GM18498 (cell line): ENCODE measurements at regions not wholly inside any gene's neighbourhood (a gene's known extent, or its start where the extent isn't known, plus 50 kb on each side); places are given as distances from the start of the nearest gene placed in this dataset.

ENCODE experiments used
- ATAC-seq: cut with Tn5 transposase; IDR thresholded peaks from one replicate; pipeline ENCODE4 v1.9.1; 2021; ENCODE audit warnings: mild to moderate bottlenecking, moderate library complexity; ENCODE audit not compliant: unreplicated experiment

GRCh38 chr2:147657086-147658000, 187.5 kb upstream of the ACVR2A start:
- peak; percentile 51 for ATAC-seq

DNA sequence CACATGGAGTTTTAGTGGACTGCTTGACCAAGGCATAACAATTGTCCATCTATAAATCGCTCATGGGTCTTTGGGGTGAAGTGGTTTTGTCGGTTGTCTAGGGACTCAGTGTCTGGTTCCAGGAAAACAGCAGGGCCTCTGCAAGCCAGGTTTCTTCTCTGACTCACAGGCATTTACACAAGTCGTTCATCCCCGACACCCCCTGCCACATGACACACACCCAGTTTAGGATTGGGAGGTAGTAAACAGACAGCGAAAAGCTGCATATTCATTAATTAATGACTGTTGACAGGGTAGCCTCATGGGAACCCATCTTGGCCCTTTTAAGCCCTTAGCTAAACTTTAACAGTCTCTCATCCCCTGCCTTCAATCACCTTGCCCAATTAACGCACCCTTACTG, 194.8 kb upstream of the ACVR2A start:
- no peak for ATAC-seq

GRCh38 chr2:147649286-147649685, 195.5 kb upstream of the ACVR2A start:
- ATAC-seq, result no peak

DNA sequence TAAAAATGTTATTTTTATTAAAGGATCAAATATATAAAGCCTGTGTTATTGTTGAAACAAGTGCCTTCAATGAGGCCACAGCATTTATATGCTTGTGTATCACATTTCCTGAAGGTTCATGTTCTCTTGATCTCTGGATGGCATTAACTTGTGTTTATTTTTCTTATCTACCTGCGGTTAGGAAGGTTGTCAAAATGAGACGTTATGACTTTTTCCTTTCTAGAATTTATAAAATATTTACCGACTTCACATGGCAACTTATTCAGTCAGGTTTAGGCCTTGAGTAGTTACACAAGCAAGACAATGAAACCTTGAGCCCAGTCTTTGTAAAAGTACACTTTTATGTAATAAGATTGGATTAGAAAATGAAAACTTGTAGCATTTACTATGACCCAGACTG, 196.4 kb upstream of the ACVR2A start:
- ATAC-seq, result no peak

GRCh38 chr2:147647816-147648215, 197.0 kb upstream of the ACVR2A start:
- no peak for ATAC-seq

GRCh38 chr2:147646818-147647468, 197.9 kb upstream of the ACVR2A start:
- ATAC-seq, result no peak

DNA sequence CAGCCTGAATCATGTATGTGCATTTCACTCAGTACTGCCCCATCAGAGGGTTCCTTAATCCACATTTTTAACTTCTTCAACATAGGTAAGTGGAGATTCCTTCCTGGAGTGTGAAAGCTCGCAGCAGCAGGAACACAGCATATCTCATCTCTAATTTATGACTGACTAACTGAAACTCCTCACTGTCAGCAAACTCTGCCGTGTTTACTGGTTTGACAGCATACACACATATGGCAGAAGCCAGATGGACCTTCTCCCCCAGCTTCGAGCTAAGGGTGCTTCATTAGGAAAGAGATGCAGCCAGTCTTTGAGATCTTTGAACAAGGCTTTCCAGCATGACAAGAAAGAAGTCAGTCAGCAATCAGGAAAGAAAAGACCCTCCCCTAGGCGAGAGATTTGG, 200.3 kb upstream of the ACVR2A start:
- no peak for ATAC-seq

DNA sequence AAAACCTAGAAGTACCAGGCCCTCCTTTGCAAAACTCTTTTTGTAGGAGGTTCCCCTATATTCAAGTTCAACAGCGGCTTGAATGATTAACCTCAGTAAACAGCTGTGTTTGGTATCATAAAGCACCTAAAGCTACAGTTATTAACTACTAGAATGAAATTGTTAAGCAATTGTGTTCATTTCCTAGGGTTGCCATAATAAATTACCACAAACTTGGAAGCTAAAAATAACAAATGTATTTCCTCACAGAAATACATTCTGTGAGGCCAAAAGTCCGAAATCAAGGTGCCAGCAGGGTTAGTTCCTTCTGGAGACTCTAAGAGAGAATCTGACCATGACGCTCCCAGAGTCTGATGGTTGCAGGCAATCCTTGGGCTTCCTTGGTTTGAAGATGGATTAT, 202.1 kb upstream of the ACVR2A start:
- ATAC-seq, result no peak

DNA sequence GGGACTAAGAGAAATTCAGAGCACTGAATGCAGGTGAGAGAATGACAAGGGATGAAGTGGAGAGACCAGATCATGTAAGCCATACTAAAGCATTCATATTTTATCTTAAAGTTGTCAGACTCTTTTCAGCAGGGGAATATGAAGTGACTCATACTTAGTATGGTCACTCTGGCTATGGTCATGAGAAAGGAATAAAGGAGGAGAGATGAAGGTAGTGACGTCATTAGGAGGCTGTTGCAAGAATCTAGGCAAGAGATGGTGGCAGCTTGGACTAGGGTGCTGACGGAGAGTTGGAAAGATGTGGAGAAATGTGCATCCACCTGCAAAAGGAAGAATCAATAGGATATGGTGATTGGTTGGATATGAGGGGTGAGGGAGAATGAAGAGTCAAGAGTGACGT, 203.2 kb upstream of the ACVR2A start:
- no peak for ATAC-seq

DNA sequence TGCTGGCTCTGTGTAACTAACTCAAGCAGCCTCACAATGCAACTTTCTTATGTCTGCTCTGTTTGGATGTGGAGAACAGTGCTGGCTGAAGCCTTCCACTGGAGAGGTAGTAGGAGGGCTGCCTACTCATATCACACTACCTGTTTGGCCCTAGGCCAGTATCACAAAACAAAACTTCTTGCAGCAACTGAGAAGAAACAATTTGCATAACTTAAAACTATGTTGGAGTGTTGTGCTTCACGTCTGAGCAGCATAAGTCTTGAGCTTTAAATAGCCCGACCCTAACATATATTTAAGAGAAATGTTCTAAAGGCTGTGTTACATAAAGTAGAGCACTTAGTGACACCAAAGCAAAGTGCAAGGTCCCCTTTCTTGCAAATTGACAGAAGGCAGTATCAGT, 204.9 kb upstream of the ACVR2A start:
- peak; percentile 84 for ATAC-seq

DNA sequence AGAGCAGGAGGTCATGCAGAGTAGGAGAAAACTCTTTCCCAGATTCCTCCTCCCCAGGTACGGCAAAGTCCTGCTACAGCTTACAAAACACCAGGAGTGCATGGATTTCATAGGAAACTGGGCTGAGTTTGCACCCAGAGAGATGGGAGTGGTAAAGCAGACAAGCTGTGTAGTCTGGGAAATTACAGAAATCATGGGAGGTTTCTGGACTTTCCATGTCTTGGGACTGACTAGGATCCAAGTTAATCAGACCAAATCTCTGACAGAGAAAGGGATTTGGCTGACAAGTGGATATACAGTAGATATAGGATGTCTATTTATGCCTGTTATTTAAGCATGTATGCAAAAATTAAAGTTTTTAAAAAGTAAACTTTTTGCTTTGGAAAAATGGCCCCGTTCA, 205.4 kb upstream of the ACVR2A start:
- ATAC-seq, result no peak

DNA sequence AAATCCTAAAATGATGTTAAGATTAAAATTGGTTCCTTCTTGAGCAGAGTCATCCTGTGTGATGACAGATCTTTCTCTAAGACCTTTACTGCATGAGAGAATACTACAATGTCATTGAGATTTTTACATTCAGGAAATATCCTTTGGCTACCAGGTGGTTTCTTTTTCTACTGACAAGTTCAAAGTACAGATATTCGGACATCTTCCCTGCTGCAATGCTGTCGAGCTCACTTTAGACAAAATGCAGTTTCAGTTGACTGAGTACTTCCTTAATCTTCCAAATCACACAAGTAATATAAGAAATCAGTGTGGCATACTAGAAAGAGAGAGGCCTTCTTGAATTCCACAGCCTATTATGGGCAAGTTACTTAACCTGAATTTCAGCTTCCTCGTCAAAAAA, 207.9 kb upstream of the ACVR2A start:
- ATAC-seq, result no peak

DNA sequence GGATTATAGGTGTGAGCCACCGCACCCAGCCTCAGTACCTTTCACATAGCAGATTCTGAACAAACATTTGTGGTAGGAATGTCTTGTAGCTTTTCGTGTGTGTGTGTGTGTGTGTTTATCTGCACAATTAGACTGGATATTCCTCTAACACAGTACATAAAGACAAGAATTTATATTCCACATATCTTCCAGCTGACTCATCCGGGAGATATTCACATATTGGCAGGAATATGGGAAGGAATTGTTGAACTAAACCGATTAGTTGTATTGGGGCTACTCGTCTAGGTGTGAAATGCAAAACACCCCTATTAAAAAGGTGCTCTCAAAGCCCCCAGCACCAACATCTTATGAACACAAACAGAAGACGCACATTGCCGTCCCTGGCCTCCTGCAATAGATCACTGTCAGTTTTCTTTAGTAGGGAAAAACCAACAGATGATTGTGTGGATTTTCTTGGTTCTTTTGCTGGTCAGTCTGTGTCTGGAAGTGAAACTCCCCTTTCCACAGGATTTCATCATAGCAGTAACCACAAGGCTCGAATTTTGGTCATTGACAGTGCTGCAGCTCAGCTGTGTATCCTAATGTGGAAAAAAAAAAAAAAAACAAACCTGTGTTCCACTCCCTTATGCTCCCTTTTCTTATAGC, 208.5 kb upstream of the ACVR2A start:
- no peak for ATAC-seq

DNA sequence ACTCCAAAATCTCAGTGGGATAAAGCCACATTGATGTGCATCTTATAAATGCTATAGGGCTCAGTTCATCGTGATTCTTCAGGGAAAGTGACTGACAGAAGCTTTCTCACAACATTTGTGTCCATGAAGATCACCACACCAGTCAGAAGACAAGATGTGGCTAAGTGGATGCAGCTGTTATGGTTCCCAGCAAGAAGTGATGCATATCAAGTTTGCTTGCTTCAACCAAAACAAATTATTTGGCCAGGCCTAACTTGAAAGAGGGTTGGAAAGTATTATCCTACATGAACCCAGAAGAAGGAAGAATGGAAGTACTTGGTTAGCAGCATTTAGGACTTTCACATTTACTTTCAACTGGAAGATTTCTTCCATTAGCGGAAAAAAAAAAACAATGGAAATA, 210.0 kb upstream of the ACVR2A start:
- ATAC-seq, result no peak

GRCh38 chr2:147632198-147632597, 212.6 kb upstream of the ACVR2A start:
- ATAC-seq, result no peak

- ATAC-seq, result no peak
These were observed 213.5 kb upstream of the ACVR2A start for GRCh38 chr2:147631294-147631693.

GRCh38 chr2:147630585-147630984, 214.2 kb upstream of the ACVR2A start:
- ATAC-seq, result no peak

DNA sequence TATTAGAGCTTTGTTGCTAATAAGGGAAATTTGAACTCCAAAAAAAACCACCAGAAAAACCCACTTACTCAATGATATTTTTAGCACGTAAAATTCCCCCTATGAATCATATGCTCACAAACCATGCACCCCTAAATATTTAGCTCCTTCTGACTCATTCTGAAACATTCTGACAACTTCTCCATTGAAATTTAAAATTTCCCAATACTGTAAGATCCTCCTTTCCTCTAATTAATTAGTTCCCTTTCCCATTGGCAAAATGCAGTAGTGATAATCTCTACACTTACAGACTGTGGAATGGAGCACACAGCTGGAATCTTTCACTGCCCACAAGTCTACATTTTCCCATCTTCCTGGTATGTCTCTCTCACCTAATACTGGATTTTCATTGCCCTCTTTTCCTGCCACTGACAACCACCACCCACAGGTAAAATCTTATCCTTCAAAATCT, 215.8 kb upstream of the ACVR2A start:
- peak; percentile 41 for ATAC-seq

DNA sequence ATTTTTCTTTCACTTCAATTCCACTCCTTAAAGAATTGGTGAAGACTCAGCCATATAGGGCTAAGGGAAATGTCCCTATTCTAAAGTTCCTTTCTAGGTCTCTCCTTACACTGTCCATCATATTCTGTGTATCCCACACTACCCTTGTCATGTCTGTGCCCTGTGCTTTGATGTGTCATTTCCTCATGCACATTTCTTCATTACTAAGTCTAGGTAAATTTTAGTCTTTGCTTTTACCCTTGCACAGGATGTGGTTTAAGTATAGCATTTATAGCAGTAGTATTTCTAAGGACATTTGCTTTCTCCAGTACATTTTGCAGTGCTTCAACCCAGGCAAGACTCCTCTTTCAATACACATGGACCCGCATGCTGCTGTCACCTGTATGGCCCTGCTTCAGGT, 221.5 kb upstream of the ACVR2A start:
- ATAC-seq, result peak; percentile 94

DNA sequence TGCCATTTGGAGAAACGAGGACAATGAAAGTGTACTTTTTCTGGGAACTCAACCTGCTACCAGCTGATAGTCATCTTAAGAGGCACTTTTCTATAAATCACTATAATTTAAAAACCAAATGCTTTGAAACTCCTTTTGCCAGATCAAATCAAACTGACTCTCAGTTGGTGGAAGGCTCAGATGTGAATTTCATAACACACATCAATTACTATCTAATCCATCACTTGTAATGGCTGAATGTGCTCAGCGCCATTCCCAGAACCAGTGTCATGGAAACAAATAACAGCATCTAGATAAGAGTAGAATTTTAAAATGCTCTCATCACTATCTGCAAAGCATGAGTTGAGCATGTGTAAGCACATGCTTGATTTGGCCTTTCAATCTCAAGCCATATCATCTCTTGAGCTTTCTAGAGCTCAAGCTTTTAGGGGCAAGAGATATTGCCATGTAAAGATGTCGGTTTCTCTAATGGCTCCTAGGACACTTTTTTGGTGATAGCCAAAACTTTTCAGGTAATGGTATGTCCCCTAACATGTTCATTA, 223.1 kb upstream of the ACVR2A start:
- ATAC-seq, result no peak

- ATAC-seq, result no peak
These were observed 225.0 kb upstream of the ACVR2A start for GRCh38 chr2:147619808-147620207.

- ATAC-seq, result no peak
These were observed 229.1 kb upstream of the ACVR2A start for GRCh38 chr2:147615726-147616125.
